ENCODE measurements at regions not wholly inside any gene's neighbourhood (a gene's known extent, or its start where the extent isn't known, plus 50 kb on each side); places are given as distances from the start of the nearest gene placed in this dataset.

GRCh38 chr3:189474944-189475343 lies 156.2 kb upstream of the TP63 start:
- H3K36me3 ChIP-seq (ENCODE audit: insufficient read depth, low read length), result no peaks in the 10 kb centered on the region
- H3K9me3 ChIP-seq (ENCODE audit: low read length), result no peaks in the 10 kb centered on the region
- H3K27me3 ChIP-seq (ENCODE audit: insufficient read depth, low read depth, low read length), result no peaks in the 10 kb centered on the region
- no peak overlapping the region for H3K4me2 ChIP-seq (ENCODE audit: low read length)
- no peak for TF ChIP-seq REST (IDR thresholded peaks at IDR 0.05; ENCODE audit: borderline replicate concordance)
- no peak for TF ChIP-seq EP300 (conservative IDR thresholded peaks at IDR 0.05; ENCODE audit: poor library complexity, severe bottlenecking)
- no peak for TF ChIP-seq MXI1 (conservative IDR thresholded peaks at IDR 0.05; ENCODE audit: poor library complexity, severe bottlenecking)
- no peak for TF ChIP-seq CTCF (IDR thresholded peaks at IDR 0.05; ENCODE audit: poor library complexity, severe bottlenecking)
- no peak for TF ChIP-seq RAD21 (conservative IDR thresholded peaks at IDR 0.05)
- no peak for TF ChIP-seq TAF1 (IDR thresholded peaks at IDR 0.05; ENCODE audit: low read depth)
- TF ChIP-seq POLR2AphosphoS5 (IDR thresholded peaks at IDR 0.05), result no peak
- TF ChIP-seq EZH2 (IDR thresholded peaks at IDR 0.05; ENCODE audit: borderline replicate concordance, insufficient read depth, low read length, poor library complexity, severe bottlenecking), result no peak
- TF ChIP-seq SMC3 (conservative IDR thresholded peaks at IDR 0.05; ENCODE audit: poor library complexity), result no peak
- H3K79me2 ChIP-seq (replicated peaks; ENCODE audit: insufficient read depth, low read length), result no peaks in the 10 kb centered on the region
- no peaks in the 10 kb centered on the region for H4K20me1 ChIP-seq (ENCODE audit: insufficient read depth)
- H3F3A ChIP-seq (ENCODE audit: insufficient read depth, low read length, poor library complexity, severe bottlenecking), result no peaks in the 10 kb centered on the region
- H3K9me2 ChIP-seq (ENCODE audit: insufficient read depth, low read length), result no peaks in the 10 kb centered on the region
- H3K4me3 ChIP-seq (ENCODE audit: low read length), result no peak overlapping the region
- H3K27ac ChIP-seq (ENCODE audit: low read length), result no peak overlapping the region
- no peak overlapping the region for H3K9ac ChIP-seq (ENCODE audit: low read length)
- no peak overlapping the region for H2AFZ ChIP-seq (ENCODE audit: low read depth, low read length)

GRCh38 chr3:189477614-189478013 lies 153.6 kb upstream of the TP63 start:
- Histone ChIP-seq H3K27ac (ENCODE audit: low read length) (no peak overlapping the region), H3K27me3 (ENCODE audit: insufficient read depth, low read depth, low read length) (no peaks in the 10 kb centered on the region), H3K9me2 (ENCODE audit: insufficient read depth, low read length) (no peaks in the 10 kb centered on the region), H3K9me3 (ENCODE audit: low read length) (no peaks in the 10 kb centered on the region), H3K79me2 (replicated peaks; ENCODE audit: insufficient read depth, low read length) (no peaks in the 10 kb centered on the region), H4K20me1 (ENCODE audit: insufficient read depth) (no peaks in the 10 kb centered on the region), H3K4me2 (ENCODE audit: low read length) (no peak overlapping the region), H3F3A (ENCODE audit: insufficient read depth, low read length, poor library complexity, severe bottlenecking) (no peaks in the 10 kb centered on the region), H2AFZ (ENCODE audit: low read depth, low read length) (no peak overlapping the region), H3K36me3 (ENCODE audit: insufficient read depth, low read length) (no peaks in the 10 kb centered on the region), H3K4me3 (ENCODE audit: low read length) (no peak overlapping the region), H3K9ac (ENCODE audit: low read length) (no peak overlapping the region)
- no peak for TF ChIP-seq EP300 (conservative IDR thresholded peaks at IDR 0.05; ENCODE audit: poor library complexity, severe bottlenecking)
- TF ChIP-seq RAD21 (conservative IDR thresholded peaks at IDR 0.05), result no peak
- no peak for TF ChIP-seq SMC3 (conservative IDR thresholded peaks at IDR 0.05; ENCODE audit: poor library complexity)
- TF ChIP-seq MXI1 (conservative IDR thresholded peaks at IDR 0.05; ENCODE audit: poor library complexity, severe bottlenecking), result no peak
- no peak for TF ChIP-seq CTCF (IDR thresholded peaks at IDR 0.05; ENCODE audit: poor library complexity, severe bottlenecking)
- no peak for TF ChIP-seq TAF1 (IDR thresholded peaks at IDR 0.05; ENCODE audit: low read depth)
- TF ChIP-seq REST (IDR thresholded peaks at IDR 0.05; ENCODE audit: borderline replicate concordance), result no peak
- no peak for TF ChIP-seq POLR2AphosphoS5 (IDR thresholded peaks at IDR 0.05)
- TF ChIP-seq EZH2 (IDR thresholded peaks at IDR 0.05; ENCODE audit: borderline replicate concordance, insufficient read depth, low read length, poor library complexity, severe bottlenecking), result no peak
